ENCODE measurements at regions not wholly inside any gene's neighbourhood (a gene's known extent, or its start where the extent isn't known, plus 50 kb on each side); places are given as distances from the start of the nearest gene placed in this dataset.

GRCh38 chr22:47602732-47603131 lies 840.3 kb downstream of the TBC1D22A start:
- TF ChIP-seq EZH2phosphoT487 (IDR thresholded peaks at IDR 0.05; ENCODE audit: insufficient read depth, low read depth), result no peak
- no peak for TF ChIP-seq EZH2 (IDR thresholded peaks at IDR 0.05; ENCODE audit: insufficient read depth, poor library complexity, severe bottlenecking)
